HS-5 (cell line): ENCODE measurements at regions not wholly inside any gene's neighbourhood (a gene's known extent, or its start where the extent isn't known, plus 50 kb on each side); places are given as distances from the start of the nearest gene placed in this dataset.
"Not testable (repeated sequence)": the region's sequence is repeated elsewhere in the genome, so short reads cannot be mapped to it uniquely, and the experiment has no call there.

Experiments
- DNase-seq: peaks from one replicate; pipeline ENCODE4 v3.0.0-alpha.2; 2012; ENCODE audit warnings: low read depth

DNA sequence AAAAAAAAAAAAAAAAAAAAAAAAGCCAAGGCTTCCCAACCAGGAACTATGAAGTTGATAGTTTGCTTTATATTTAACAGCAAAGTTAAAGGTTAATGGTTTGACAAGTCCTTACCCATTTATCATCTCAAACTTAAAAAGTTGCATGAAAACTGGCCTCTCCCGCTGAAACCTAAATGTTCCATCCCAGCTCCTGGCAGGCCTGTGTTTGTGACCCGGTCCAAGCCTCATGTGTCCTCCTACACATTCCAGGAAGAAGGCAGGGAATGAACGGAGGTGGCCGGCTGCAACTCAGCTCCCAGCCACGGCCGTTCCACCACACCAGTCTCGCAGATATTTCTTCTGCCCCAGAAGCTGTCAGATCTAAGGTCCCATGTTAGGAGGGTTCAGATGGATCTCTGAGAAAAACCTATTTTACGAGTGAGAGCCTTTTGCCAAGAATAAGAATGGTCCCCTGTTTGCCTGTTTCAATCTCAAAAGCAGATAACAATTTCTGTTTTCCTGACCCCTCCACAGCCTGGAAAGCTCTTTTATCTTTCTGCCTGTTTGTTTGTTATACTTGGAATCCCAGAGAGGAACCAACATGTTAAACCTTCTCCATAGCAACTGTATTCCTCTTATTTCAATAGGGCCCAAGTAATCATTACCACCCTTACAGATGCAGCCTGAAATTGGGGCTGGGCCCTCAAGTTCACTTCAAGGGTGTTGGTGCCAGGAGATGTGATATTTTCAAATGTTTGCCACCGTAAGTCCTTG, 56.5 kb downstream of the KCTD12 start:
- no peak for DNase-seq

DNA sequence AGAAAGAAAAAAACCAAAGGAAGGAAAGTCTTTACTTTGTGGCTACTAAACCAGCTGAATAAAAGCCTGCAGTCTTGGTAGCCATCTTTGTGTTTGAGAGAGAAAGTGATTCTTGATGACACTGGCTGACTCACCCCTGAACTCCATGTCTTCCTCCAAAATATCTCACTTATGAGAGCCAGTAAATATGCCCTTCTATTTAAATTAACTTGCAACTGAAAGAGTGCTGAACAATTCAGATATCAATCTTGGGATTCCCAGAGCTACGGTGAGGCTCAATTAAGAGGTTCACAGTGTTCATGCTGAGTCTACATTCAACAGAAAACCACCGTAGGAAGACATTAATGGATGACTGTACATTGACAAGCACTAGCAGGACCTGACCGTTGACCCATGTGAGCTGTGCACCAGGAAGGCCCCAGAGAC, 57.9 kb downstream of the KCTD12 start:
- no peak for DNase-seq

DNA sequence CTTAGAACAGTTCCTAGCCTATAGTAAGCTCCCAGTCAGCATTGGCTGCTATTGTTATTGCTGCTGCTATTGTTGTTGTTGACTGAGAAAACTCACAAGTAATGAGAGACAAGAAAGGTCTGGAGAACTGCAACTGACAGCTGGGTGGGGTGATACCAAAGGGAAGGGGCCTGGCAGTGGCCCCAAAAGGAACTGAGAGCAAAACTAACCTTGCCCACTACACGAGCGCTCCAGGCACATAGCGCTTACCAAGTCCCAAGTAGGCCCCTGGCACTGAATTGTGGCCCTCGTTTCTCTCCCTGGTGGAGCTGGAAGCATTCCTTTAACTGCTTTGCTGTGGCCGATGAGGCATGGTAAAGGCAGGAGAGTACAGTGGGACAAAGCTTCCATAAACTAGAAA, 59.7 kb downstream of the KCTD12 start:
- no peak for DNase-seq

DNA sequence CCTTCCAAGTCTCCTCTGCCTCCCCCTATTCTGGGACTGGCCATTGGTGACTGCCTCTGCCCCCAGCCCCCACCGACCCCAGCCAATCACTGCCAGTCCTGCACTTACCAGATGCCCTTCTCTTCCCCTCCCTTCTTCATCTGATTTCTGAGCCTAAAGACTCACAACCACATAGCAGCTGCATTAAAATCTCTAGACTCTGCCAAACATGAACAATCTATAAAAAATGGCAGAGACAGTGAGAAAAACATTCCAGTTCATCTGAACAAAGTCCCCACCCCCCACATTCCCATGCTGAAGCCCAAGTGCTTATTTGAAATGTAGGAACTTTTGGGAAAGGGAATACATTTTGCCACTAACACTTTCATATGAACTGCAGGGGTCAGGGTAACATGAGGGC, 60.8 kb downstream of the KCTD12 start:
- no peak for DNase-seq

DNA sequence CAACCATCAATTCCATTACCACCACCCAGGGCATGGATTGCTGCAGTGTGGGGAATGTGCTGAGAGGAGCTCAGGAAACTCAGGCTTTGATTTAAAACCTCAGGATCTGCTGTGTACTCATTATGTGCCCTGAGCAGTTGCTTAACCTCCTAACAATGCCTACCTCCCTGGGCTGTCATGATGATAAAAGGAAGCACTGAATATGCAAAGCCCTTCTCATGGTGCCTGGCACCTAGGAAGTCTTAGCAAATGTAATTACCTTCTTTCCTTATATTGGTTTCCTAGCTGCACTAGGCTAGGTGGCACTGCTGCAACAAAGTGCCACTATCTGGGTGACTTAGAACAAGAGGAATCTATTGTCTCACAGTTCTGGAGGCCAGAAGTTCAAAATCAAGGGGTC, 62.2 kb downstream of the KCTD12 start:
- no peak for DNase-seq

DNA sequence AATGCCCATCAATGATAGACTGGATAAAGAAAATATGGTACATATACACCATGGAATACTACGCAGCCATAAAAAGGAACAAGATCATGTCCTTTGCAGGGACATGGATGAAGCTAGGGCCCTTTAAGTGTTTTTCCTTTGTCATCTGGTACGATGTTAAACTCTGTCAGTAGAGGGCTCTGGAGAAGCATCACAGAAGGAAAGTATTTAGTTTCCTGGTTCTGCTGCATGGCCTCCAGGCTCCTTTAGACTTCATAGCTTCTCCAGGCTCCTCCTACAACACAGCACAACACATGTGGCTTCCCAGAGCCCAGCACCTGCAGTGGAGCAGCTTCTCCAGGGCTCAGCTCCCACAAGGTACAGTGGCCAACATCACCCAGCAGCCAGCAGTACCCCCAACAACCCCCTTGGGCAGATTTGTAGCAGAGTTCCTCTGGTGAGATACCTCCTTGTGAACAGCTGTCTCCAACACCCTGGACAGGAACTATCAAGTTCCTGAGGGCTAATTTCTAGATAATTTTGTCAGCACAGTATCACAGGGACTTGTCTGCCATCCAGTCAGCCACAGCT, 63.4 kb downstream of the KCTD12 start:
- DNase-seq = no peak

DNA sequence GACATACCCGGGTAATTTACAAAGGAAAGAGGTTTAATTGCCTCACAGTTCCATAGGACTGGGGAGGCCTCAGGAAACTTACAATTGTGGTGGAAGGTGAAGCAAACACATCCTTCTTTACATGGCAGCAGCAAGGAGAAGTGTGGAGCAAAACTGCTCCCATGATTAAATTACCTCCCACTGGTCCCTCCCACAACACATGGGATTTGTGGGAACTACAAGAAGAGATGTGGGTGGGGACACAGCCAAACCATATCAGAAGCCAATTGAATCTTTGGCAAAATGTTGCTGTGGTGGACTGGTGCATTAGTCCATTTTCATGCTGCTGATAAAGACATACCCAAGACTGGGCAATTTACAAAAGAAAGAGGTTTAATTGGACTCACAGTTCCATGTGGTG, 65.0 kb downstream of the KCTD12 start:
- not testable (repeated sequence) for DNase-seq

DNA sequence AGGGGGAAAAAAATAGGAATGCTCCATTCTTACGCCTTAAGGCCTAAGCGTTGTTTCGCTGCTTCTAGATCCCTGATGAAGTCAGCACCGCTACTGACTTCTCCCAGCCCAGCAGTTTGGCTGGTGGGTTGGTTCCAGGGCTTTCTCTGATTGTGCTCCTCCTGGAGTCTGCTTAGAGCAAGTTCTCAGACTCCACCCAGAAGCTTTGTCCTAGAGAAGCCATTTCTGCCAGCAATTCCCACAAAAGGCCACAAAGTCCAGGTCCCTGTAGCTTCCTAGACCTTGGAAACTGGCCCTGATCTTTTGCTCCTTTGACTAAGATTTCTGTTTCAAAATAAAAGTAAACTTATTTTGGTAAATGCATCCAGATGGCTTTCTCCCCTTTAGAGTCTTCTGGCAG, 65.4 kb downstream of the KCTD12 start:
- DNase-seq = no peak

DNA sequence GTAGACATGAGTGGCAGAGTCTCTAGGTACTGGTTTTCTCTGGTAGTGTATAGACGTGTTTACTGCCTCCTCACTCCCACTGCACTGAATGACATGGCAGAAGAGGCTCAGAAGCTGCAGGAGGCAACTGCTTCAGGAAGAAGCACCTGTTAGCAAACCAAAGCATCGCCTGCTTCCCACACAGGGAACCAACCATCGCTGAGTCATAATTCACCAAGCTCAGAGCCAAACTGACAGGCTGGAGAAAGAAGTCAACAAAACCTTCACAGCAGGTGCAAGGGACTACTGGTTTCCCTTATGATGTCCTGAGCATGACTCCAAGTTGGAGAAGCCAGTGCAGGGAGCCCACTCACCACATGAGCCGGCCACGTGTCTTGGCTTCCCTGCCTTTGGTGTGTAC, 69.8 kb downstream of the KCTD12 start:
- no peak for DNase-seq

DNA sequence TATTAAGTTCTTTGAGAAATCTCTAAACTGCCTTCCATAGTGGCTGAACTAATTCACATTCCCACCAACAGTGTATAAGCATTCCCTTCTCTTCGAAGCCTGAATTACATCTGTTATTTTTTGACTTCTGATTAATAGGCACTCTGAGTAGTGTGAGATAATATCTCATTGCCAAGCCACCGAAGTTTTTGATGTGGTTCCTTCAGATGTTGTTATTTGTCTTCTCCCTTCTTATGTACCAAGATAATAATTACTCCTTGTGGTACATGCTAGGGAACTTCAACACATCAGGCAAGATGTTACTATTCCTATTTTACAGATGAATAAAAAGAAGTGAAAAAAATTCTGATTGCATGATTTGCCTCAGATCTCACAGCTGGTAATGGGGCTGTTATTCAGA, 70.9 kb downstream of the KCTD12 start:
- no peak for DNase-seq

DNA sequence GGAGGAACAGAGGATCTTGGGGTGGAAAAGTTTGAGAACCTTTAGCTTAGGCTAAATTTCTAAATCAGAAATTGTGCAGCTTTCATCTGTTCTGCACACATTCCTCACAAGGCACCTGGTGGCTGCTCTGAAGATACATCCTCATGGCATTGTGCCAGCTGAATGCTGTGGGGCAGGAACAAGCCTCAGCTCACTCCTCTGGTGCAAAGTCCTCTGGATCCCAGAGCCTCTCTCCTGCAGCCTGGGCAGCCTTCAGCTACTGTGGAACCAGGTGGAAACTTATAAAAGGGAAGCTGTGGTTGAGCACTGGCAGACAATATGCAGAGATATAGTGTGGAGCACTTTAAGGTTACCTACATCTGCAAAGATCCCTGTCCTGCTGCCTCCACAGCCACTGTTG, 72.3 kb downstream of the KCTD12 start:
- no peak for DNase-seq

DNA sequence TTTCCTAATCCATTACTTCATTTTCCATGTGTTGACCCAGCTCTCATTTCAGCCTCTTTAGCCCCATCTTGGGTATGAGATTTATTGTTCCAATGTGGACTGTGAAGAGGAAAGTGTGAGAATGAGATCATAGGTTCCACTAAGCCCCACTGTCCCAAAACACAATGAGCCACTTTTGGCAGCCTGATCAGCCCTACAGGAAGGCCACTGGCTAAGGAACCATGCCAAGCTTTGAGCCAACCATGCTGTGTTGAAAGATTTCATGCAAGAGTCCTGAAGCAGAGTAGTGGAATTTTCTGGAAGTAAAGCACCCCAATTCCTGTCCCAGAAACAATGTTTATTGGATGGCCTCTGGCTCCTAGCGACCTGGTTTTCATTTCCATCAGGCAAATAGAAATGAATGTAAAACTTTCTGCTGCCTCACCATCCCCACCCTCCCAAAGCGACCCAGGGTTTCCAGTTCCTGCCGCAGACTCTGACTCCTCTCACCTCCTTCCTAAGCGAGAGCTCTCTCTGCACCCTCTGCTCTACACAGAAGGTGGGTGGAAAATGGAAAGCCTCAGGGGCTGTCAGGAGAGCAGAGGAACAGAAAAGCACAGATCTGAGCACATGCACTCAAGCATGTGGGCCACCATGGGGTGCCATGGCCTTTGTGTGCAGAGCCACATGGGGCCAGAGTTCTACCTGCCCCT, 73.1 kb downstream of the KCTD12 start:
- no peak for DNase-seq

DNA sequence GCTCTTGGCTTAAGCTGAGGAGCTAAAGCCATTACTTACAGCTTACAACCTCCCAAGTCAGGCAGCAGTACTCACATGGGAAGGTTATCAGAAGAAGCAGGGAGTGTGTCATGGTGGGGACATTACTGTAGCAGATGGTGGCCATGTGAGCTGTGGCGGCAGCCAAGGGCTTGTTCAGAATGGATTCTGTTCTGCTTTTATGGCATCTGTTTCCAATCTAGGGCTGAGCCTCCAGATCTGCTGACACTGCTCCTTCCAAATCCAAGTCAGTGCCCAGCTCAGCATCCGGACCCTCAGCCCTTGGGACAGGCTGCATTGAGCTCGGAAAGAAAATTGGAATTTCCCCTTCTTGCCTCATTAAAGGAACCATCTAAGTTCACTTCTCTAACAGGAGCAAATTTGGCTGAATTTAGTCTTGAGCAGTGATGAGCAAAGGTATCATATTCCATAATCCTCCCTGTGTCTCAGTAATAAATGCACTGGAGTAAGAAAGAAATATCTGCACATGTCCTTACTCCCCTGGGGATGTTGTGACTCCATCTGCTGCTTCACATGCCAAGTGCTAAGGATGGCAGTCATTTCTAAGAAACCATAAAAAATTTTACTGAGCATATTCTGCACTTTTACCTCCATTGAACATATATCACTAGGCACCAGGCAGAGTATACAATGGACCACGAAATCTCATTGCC, 73.9 kb downstream of the KCTD12 start:
- no peak for DNase-seq

DNA sequence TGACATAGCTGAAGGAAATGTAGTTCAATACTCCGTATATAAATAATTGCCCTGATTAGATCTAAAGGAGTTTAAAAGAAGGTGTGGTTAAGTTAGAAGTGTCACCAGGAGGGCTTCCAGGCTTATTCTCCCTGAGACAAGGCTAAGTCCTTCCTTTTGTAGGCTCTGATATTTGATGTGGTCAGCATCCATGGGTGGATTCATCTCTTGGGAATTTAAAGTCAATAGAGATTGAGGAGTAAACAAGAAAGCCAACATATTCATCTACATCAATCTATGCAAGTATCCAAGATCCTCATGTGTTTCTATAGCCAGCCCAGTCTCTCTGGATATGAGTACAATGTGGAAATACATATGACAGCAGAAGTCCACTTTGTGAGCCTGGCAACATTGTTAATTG, 76.8 kb downstream of the KCTD12 start:
- no peak for DNase-seq

DNA sequence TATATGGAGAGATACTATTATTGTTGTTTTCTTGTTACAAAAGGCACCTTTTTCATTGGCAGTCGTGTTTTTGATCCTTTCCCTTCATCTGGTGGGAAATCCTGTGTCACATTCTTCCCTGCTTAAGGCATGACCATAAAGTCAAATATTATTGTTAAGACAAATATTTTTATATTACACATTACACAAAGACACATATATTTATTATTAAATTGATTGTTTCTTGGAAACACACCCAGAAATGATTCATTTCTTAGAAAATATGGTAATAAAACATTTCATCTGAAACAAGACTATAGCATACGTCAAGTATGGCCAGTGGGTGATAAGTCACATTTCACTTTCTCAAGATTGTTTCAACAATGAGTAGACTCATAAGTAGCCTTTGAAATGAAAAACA, 77.3 kb downstream of the KCTD12 start:
- DNase-seq = no peak

DNA sequence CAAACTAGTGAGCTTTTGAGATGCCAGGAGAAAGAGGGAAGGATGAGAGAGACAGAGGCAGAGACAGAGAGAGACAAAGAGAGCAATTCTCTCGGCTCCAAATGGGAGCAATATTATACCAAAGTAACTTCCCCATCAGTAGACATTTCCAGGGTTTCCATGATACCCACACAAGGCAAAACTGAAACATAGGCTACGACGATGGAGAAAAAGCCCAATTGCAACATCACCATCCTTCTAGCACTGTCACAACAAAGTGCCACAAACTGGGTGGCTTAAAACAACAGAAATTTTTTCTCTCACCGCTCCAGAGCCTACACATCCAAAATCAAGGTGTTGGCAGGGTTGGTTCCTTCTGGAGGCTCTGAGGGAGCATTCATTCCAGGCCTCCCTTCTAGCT, 81.4 kb downstream of the KCTD12 start:
- DNase-seq = no peak

DNA sequence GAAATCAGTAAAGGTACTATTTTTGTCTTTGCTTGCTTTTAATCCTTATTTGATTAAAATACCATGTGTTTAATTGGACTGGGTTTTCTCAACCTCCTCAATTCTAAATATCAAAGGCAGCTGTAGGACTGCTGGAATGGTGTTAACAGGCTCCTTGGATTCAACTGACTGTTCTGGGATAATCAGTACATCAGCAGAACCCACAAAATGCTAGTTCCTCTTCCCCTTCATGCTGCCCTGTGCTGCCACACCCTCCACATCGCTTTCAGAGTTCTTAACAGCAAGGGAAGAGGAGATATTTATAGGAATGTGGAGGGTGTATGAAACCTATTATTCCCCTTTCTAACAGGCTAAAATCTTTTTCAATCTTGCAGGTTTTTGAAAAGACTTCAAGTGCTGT, 82.4 kb downstream of the KCTD12 start:
- DNase-seq = no peak

DNA sequence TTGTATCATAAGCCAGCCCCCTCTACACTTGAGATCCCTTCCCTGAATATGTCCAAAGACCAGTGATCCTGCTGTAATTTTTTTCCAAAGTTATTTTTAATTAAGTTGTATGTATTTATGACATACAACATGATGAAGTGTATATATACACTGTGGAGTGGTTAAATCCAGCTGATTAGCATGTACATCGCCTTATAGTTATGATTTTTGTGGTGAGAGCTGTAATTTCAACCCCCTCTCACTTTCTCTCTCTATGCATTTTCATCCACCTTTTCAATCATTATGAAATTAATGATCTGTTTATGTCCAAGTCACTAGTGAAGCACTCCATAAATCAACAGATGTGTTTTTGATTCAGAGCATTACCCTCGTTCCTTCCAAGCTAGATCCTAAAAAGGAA, 85.3 kb downstream of the KCTD12 start:
- no peak for DNase-seq

DNA sequence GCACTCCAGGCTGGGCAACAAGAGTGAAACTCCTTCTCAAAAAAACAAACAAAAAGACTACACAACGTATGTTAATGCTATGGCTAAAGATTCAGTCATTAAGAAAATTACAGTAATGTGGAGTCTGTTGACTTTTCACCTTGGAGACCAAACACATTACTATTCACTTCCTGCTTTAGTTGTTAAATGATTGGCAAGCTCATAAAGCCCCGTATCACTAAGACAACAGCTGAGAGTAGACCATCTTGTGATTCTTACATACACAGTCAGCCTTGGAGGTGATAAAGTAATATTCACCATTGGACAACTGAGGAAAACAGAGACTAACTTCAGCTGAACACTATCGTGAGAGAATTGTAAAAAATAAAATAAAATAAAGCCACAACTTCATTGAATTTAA, 86.5 kb downstream of the KCTD12 start:
- DNase-seq = no peak

DNA sequence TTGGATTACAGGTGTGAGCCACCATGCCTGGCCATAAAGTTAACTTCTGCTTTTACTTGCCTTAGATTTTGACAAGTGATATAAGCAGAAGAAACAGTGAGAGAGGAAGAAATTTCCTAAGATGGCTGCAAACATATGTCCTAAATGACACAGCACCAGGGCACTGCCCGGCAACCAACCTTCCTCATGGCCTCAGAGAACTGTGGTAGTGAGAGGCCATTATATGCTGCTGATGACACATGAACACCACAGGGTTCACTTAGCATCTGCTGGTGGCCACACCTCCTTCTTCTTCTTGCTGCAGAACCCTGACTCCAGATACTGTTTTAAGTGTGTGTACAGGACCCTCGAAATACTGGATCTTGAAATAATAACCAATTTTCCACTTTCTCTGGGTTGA, 88.2 kb downstream of the KCTD12 start:
- no peak for DNase-seq

DNA sequence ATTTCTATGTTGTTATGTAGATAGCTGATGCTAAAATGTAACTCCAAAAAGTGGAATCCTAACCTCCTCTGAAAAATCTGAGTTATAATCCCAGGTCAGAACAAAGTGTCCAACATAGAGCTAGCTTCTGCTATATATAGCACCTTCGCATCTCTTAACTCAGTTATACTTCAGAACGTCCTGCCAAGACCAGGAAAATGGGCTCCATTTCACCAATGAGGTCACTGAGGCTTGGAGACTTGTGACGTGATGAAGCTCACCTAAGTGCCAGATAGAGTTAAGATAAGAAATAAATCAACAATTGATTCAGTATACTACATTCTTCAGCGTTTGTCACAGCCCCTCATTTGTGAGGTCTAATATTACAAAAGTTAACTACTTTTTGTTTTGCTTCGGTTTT, 88.8 kb downstream of the KCTD12 start:
- DNase-seq = no peak

DNA sequence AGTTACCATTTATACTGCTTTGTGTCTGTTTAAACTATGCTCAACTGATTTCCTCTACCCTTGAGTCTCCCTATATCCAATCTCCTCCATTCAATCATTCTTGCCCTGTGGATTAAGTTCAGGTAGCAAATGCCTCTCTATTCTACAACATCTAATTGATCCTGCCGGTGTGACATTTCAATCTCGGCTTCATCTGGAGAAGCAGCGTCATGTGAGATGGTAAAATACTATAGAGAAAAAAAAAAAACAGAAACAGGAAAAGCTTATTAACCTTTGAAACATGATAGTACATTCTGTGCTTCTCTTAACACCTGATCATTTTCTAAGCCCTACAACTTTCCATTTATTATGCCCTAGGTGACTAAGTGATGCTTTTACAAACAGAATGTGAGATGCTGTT, 89.4 kb downstream of the KCTD12 start:
- DNase-seq = no peak
